ENCODE measurements at regions not wholly inside any gene's neighbourhood (a gene's known extent, or its start where the extent isn't known, plus 50 kb on each side); places are given as distances from the start of the nearest gene placed in this dataset.

GRCh38 chr4:44002368-44002767 is 446.2 kb downstream of the KCTD8 start:
- ChIA-PET SMC1A (ENCODE audit: uncharacterized antibody, unreplicated experiment) (interaction anchor here (0.8 to 1.1 kb wide), 2 partner anchors 12 to 31 kb away, joined by 3 read pairs; no protein-coding TSS in a partner anchor), POLR2A (no interaction called here), RAD21 (ENCODE audit: unreplicated experiment) (no interaction called here), CTCF (no interaction called here)
- Histone ChIP-seq H3K9ac (ENCODE audit: control insufficient read depth, insufficient read depth, low read length) (no peak overlapping the region), H2AFZ (ENCODE audit: control insufficient read depth, low read depth, low read length) (no peak overlapping the region), H3K4me3 (no peak overlapping the region), H3K4me1 (ENCODE audit: control insufficient read depth, insufficient read depth, low read length) (no peaks in the 10 kb centered on the region), H4K20me1 (ENCODE audit: control insufficient read depth, insufficient read depth) (no peaks in the 10 kb centered on the region), H3K9me3 (replicated peaks; ENCODE audit: control insufficient read depth, insufficient read depth, low read length) (no peaks in the 10 kb centered on the region), H3K36me3 (ENCODE audit: control insufficient read depth in 2 of 2, insufficient read depth in 2 of 2, low read length in 1 of 2) (no peaks in the 10 kb centered on the region), H3K4me2 (ENCODE audit: control insufficient read depth, insufficient read depth) (no peak overlapping the region), H3K27ac (ENCODE audit: control insufficient read depth, insufficient read depth) (no peak overlapping the region), H3K79me2 (ENCODE audit: control insufficient read depth, insufficient read depth, low read length) (no peaks in the 10 kb centered on the region), H3K27me3 (replicated peaks in 1 of 2; ENCODE audit: control insufficient read depth in 2 of 2, insufficient read depth in 2 of 2, low read length in 1 of 2) (no peaks in the 10 kb centered on the region)
- no peak for DNase-seq (ENCODE audit: low read depth, low spot score)
- BruUV-seq (replicated peaks), result no TSS peak
- in situ Hi-C loops (cut with MboI) (no loop called here), intact Hi-C loops (cut with micrococcal nuclease; ENCODE audit: unreplicated experiment) (no loop called here)
- FAIRE-seq, result no peak
- ATAC-seq, result no peak
- WGBS (ENCODE audit: insufficient coverage, insufficient replicate concordance, low lambda C conversion rate, missing lambda C conversion rate), result 6% methylated on average over 5 of the region's 5 CpGs
- TF ChIP-seq FOXM1 (IDR thresholded peaks at IDR 0.05; ENCODE audit: low read depth, low read length), result no peak
- TF ChIP-seq EZH2 (IDR thresholded peaks at IDR 0.05; ENCODE audit: borderline replicate concordance, control insufficient read depth, low read depth, low read length), result no peak
- no peak for TF ChIP-seq ZBTB11 (CRISPR knock-in tag; IDR thresholded peaks at IDR 0.05)
- no peak for TF ChIP-seq ZNF687 (IDR thresholded peaks at IDR 0.05)
- no peak for TF ChIP-seq BCL11A (IDR thresholded peaks at IDR 0.05; ENCODE audit: low read depth, low read length)
- no peak for TF ChIP-seq USF1 (IDR thresholded peaks at IDR 0.05; ENCODE audit: borderline replicate concordance, extremely low read length, insufficient read depth, low read depth, low read length)
- no peak for TF ChIP-seq MYB (IDR thresholded peaks at IDR 0.05; ENCODE audit: borderline replicate concordance, low read depth, low read length)
- no peak for TF ChIP-seq BCLAF1 (IDR thresholded peaks at IDR 0.05)
- no peak for TF ChIP-seq ZNF207 (IDR thresholded peaks at IDR 0.05; ENCODE audit: borderline replicate concordance)
- no peak for TF ChIP-seq NBN (IDR thresholded peaks at IDR 0.05)
- no peak for TF ChIP-seq E2F4 (IDR thresholded peaks at IDR 0.05; ENCODE audit: low read depth, low read length)

Data from GM12878 (cell line).